ENCODE measurements at regions not wholly inside any gene's neighbourhood (a gene's known extent, or its start where the extent isn't known, plus 50 kb on each side); places are given as distances from the start of the nearest gene placed in this dataset.

GRCh38 chr4:155489271-155489670 lies 112.5 kb upstream of the MAP9 start:
- no peak overlapping the region for H3K4me3 ChIP-seq (ENCODE audit: insufficient read depth in 1 of 2, low read depth in 1 of 2, low read length in 2 of 2)
- no peak overlapping the region for H3K4me2 ChIP-seq (ENCODE audit: low read length, poor library complexity, severe bottlenecking)
- H4K8ac ChIP-seq (ENCODE audit: low read length), result no peak overlapping the region
- no peaks in the 10 kb centered on the region for H3K27me3 ChIP-seq (ENCODE audit: control insufficient read depth in 1 of 2, insufficient read depth in 1 of 2, low read length in 2 of 2)
- H2BK15ac ChIP-seq (ENCODE audit: low read depth, poor library complexity, severe bottlenecking), result no peak overlapping the region
- H3K36me3 ChIP-seq (ENCODE audit: control insufficient read depth in 1 of 2, insufficient read depth in 2 of 2, low read depth in 1 of 2, low read length in 2 of 2), result no peaks in the 10 kb centered on the region
- H3K14ac ChIP-seq (ENCODE audit: low read length in 2 of 2), result no peak overlapping the region
- H3K9ac ChIP-seq (ENCODE audit: low read length), result no peak overlapping the region
- H3K9me3 ChIP-seq (ENCODE audit: control insufficient read depth, low read length), result no peaks in the 10 kb centered on the region
- no peak overlapping the region for H2BK12ac ChIP-seq (ENCODE audit: low read length in 2 of 2)
- DNase-seq, result peak; percentile 42
- no peak overlapping the region for H4K91ac ChIP-seq (ENCODE audit: low read length)
- no peak overlapping the region for H2AFZ ChIP-seq (ENCODE audit: low read depth, low read length)
- H3K4me1 ChIP-seq (ENCODE audit: control insufficient read depth, insufficient read depth, low read depth, low read length), result no peaks in the 10 kb centered on the region
- H3K23ac ChIP-seq (ENCODE audit: low read length in 2 of 2), result no peak overlapping the region
- H2BK120ac ChIP-seq (ENCODE audit: low read depth, low read length), result no peak overlapping the region
- no peak overlapping the region for H2AK5ac ChIP-seq (ENCODE audit: low read length, severe bottlenecking)
- no peak overlapping the region for H3K27ac ChIP-seq (ENCODE audit: low read length, poor library complexity, severe bottlenecking)
- no peak overlapping the region for H2BK5ac ChIP-seq (ENCODE audit: low read depth, low read length, poor library complexity, severe bottlenecking)
- no peak overlapping the region for H3K4ac ChIP-seq (ENCODE audit: low read depth in 1 of 2, low read length in 2 of 2)
- no peaks in the 10 kb centered on the region for H3K79me1 ChIP-seq (replicated peaks; ENCODE audit: low read length, poor library complexity, severe bottlenecking)
- H3K18ac ChIP-seq (ENCODE audit: low read depth in 1 of 2, low read length in 2 of 2), result no peak overlapping the region
- WGBS, result 81% methylated on average over 3 of the region's 3 CpGs

- Histone ChIP-seq H3K79me1 (replicated peaks; ENCODE audit: low read length, poor library complexity, severe bottlenecking) (no peaks in the 10 kb centered on the region), H3K14ac (ENCODE audit: low read length in 2 of 2) (no peak overlapping the region), H3K9ac (ENCODE audit: low read length) (no peak overlapping the region), H3K9me3 (ENCODE audit: control insufficient read depth, low read length) (no peaks in the 10 kb centered on the region), H3K27me3 (ENCODE audit: control insufficient read depth in 1 of 2, insufficient read depth in 1 of 2, low read length in 2 of 2) (no peaks in the 10 kb centered on the region), H2AK5ac (ENCODE audit: low read length, severe bottlenecking) (no peak overlapping the region), H3K18ac (ENCODE audit: low read depth in 1 of 2, low read length in 2 of 2) (no peak overlapping the region), H2BK15ac (ENCODE audit: low read depth, poor library complexity, severe bottlenecking) (no peak overlapping the region), H3K36me3 (ENCODE audit: control insufficient read depth in 1 of 2, insufficient read depth in 2 of 2, low read depth in 1 of 2, low read length in 2 of 2) (no peaks in the 10 kb centered on the region), H2AFZ (ENCODE audit: low read depth, low read length) (no peak overlapping the region), H4K91ac (ENCODE audit: low read length) (no peak overlapping the region), H3K4me2 (ENCODE audit: low read length, poor library complexity, severe bottlenecking) (no peak overlapping the region), H3K4me1 (ENCODE audit: control insufficient read depth, insufficient read depth, low read depth, low read length) (no peaks in the 10 kb centered on the region), H3K23ac (ENCODE audit: low read length in 2 of 2) (no peak overlapping the region), H2BK12ac (ENCODE audit: low read length in 2 of 2) (no peak overlapping the region), H3K27ac (ENCODE audit: low read length, poor library complexity, severe bottlenecking) (no peak overlapping the region), H2BK120ac (ENCODE audit: low read depth, low read length) (no peak overlapping the region), H2BK5ac (ENCODE audit: low read depth, low read length, poor library complexity, severe bottlenecking) (no peak overlapping the region), H4K8ac (ENCODE audit: low read length) (no peak overlapping the region), H3K4ac (ENCODE audit: low read depth in 1 of 2, low read length in 2 of 2) (no peak overlapping the region), H3K4me3 (ENCODE audit: insufficient read depth in 1 of 2, low read depth in 1 of 2, low read length in 2 of 2) (no peak overlapping the region)
- no peak for DNase-seq
- no CpG with 5 or more reads among the region's 2 CpGs for WGBS
These were observed 111.9 kb upstream of the MAP9 start for GRCh38 chr4:155488691-155489090.

- no peak overlapping the region for H3K14ac ChIP-seq (ENCODE audit: low read length in 2 of 2)
- no peak overlapping the region for H2BK5ac ChIP-seq (ENCODE audit: low read depth, low read length, poor library complexity, severe bottlenecking)
- H3K4ac ChIP-seq (ENCODE audit: low read depth in 1 of 2, low read length in 2 of 2), result no peak overlapping the region
- no peaks in the 10 kb centered on the region for H3K36me3 ChIP-seq (ENCODE audit: control insufficient read depth in 1 of 2, insufficient read depth in 2 of 2, low read depth in 1 of 2, low read length in 2 of 2)
- H3K18ac ChIP-seq (ENCODE audit: low read depth in 1 of 2, low read length in 2 of 2), result no peak overlapping the region
- H3K79me1 ChIP-seq (replicated peaks; ENCODE audit: low read length, poor library complexity, severe bottlenecking), result no peaks in the 10 kb centered on the region
- H4K8ac ChIP-seq (ENCODE audit: low read length), result no peak overlapping the region
- H4K91ac ChIP-seq (ENCODE audit: low read length), result no peak overlapping the region
- H3K9me3 ChIP-seq (ENCODE audit: control insufficient read depth, low read length), result no peaks in the 10 kb centered on the region
- H3K23ac ChIP-seq (ENCODE audit: low read length in 2 of 2), result no peak overlapping the region
- no peak overlapping the region for H3K27ac ChIP-seq (ENCODE audit: low read length, poor library complexity, severe bottlenecking)
- H3K27me3 ChIP-seq (ENCODE audit: control insufficient read depth in 1 of 2, insufficient read depth in 1 of 2, low read length in 2 of 2), result no peaks in the 10 kb centered on the region
- H2BK15ac ChIP-seq (ENCODE audit: low read depth, poor library complexity, severe bottlenecking), result no peak overlapping the region
- no peak overlapping the region for H2AFZ ChIP-seq (ENCODE audit: low read depth, low read length)
- H3K9ac ChIP-seq (ENCODE audit: low read length), result no peak overlapping the region
- DNase-seq, result no peak
- no peak overlapping the region for H2AK5ac ChIP-seq (ENCODE audit: low read length, severe bottlenecking)
- H3K4me1 ChIP-seq (ENCODE audit: control insufficient read depth, insufficient read depth, low read depth, low read length), result no peaks in the 10 kb centered on the region
- H2BK120ac ChIP-seq (ENCODE audit: low read depth, low read length), result no peak overlapping the region
- H3K4me2 ChIP-seq (ENCODE audit: low read length, poor library complexity, severe bottlenecking), result no peak overlapping the region
- H2BK12ac ChIP-seq (ENCODE audit: low read length in 2 of 2), result no peak overlapping the region
- no peak overlapping the region for H3K4me3 ChIP-seq (ENCODE audit: insufficient read depth in 1 of 2, low read depth in 1 of 2, low read length in 2 of 2)
These were observed 110.4 kb upstream of the MAP9 start for GRCh38 chr4:155487210-155487609.

- Histone ChIP-seq H3K4me1 (ENCODE audit: control insufficient read depth, insufficient read depth, low read depth, low read length) (no peaks in the 10 kb centered on the region), H4K91ac (ENCODE audit: low read length) (no peak overlapping the region), H3K4ac (ENCODE audit: low read depth in 1 of 2, low read length in 2 of 2) (no peak overlapping the region), H3K4me3 (ENCODE audit: insufficient read depth in 1 of 2, low read depth in 1 of 2, low read length in 2 of 2) (no peak overlapping the region), H3K4me2 (ENCODE audit: low read length, poor library complexity, severe bottlenecking) (no peak overlapping the region), H2AFZ (ENCODE audit: low read depth, low read length) (no peak overlapping the region), H2BK5ac (ENCODE audit: low read depth, low read length, poor library complexity, severe bottlenecking) (no peak overlapping the region), H3K23ac (ENCODE audit: low read length in 2 of 2) (no peak overlapping the region), H2BK120ac (ENCODE audit: low read depth, low read length) (no peak overlapping the region), H4K8ac (ENCODE audit: low read length) (no peak overlapping the region), H2AK5ac (ENCODE audit: low read length, severe bottlenecking) (no peak overlapping the region), H3K27me3 (ENCODE audit: control insufficient read depth in 1 of 2, insufficient read depth in 1 of 2, low read length in 2 of 2) (no peaks in the 10 kb centered on the region), H2BK12ac (ENCODE audit: low read length in 2 of 2) (no peak overlapping the region), H3K36me3 (ENCODE audit: control insufficient read depth in 1 of 2, insufficient read depth in 2 of 2, low read depth in 1 of 2, low read length in 2 of 2) (no peaks in the 10 kb centered on the region), H3K27ac (ENCODE audit: low read length, poor library complexity, severe bottlenecking) (no peak overlapping the region), H3K9me3 (ENCODE audit: control insufficient read depth, low read length) (no peaks in the 10 kb centered on the region), H3K9ac (ENCODE audit: low read length) (no peak overlapping the region), H3K14ac (ENCODE audit: low read length in 2 of 2) (no peak overlapping the region), H2BK15ac (ENCODE audit: low read depth, poor library complexity, severe bottlenecking) (no peak overlapping the region), H3K79me1 (replicated peaks; ENCODE audit: low read length, poor library complexity, severe bottlenecking) (no peaks in the 10 kb centered on the region), H3K18ac (ENCODE audit: low read depth in 1 of 2, low read length in 2 of 2) (no peak overlapping the region)
- DNase-seq, result no peak
- WGBS, result 95% methylated on average over 4 of the region's 4 CpGs
These were observed 104.4 kb upstream of the MAP9 start for GRCh38 chr4:155481150-155481549.

Measured in mesenchymal stem cell (in vitro differentiated cells and primary cell).